ENCODE measurements at regions not wholly inside any gene's neighbourhood (a gene's known extent, or its start where the extent isn't known, plus 50 kb on each side); places are given as distances from the start of the nearest gene placed in this dataset.

GRCh38 chr11:115696563-115696962 lies 192.3 kb upstream of the CADM1 start:
- Mint-ChIP-seq H3K4me3 (ENCODE audit: low read depth) (no peak overlapping the region), H3K36me3 (ENCODE audit: insufficient read depth) (no peaks in the 10 kb centered on the region), H3K27ac (no peak overlapping the region), H3K4me1 (ENCODE audit: low read depth) (peaks cover 25% of the 10 kb centered on the region), H3K9me3 (ENCODE audit: low read depth) (no peaks in the 10 kb centered on the region), H3K27me3 (peaks cover 17% of the 10 kb centered on the region)
- no peak for TF ChIP-seq CTCF (IDR thresholded peaks at IDR 0.05; ENCODE audit: unreplicated experiment)
- no peak for DNase-seq (ENCODE audit: low spot score, unreplicated experiment)

- peaks cover 21% of the 10 kb centered on the region for H3K27me3 Mint-ChIP-seq
- no peak for DNase-seq (ENCODE audit: low spot score, unreplicated experiment)
- peaks cover 25% of the 10 kb centered on the region for H3K4me1 Mint-ChIP-seq (ENCODE audit: low read depth)
- H3K9me3 Mint-ChIP-seq (ENCODE audit: low read depth) = no peaks in the 10 kb centered on the region
- H3K27ac Mint-ChIP-seq = no peak overlapping the region
- no peak for TF ChIP-seq CTCF (IDR thresholded peaks at IDR 0.05; ENCODE audit: unreplicated experiment)
- no peak overlapping the region for H3K4me3 Mint-ChIP-seq (ENCODE audit: low read depth)
- no peaks in the 10 kb centered on the region for H3K36me3 Mint-ChIP-seq (ENCODE audit: insufficient read depth)
Observed at GRCh38 chr11:115695677-115696364, 191.6 kb upstream of the CADM1 start.

- peaks cover 19% of the 10 kb centered on the region for H3K4me1 Mint-ChIP-seq (ENCODE audit: low read depth)
- no peaks in the 10 kb centered on the region for H3K9me3 Mint-ChIP-seq (ENCODE audit: low read depth)
- no peaks in the 10 kb centered on the region for H3K36me3 Mint-ChIP-seq (ENCODE audit: insufficient read depth)
- no peak overlapping the region for H3K27ac Mint-ChIP-seq
- TF ChIP-seq CTCF (IDR thresholded peaks at IDR 0.05; ENCODE audit: unreplicated experiment) = no peak
- H3K4me3 Mint-ChIP-seq (ENCODE audit: low read depth) = no peak overlapping the region
- H3K27me3 Mint-ChIP-seq = peaks cover 35% of the 10 kb centered on the region
- no peak for DNase-seq (ENCODE audit: low spot score, unreplicated experiment)
Observed at GRCh38 chr11:115693002-115693401, 188.8 kb upstream of the CADM1 start.

GRCh38 chr11:115691030-115691429 lies 186.8 kb upstream of the CADM1 start:
- peaks cover 14% of the 10 kb centered on the region for H3K4me1 Mint-ChIP-seq (ENCODE audit: low read depth)
- H3K27ac Mint-ChIP-seq = no peak overlapping the region
- no peak for TF ChIP-seq CTCF (IDR thresholded peaks at IDR 0.05; ENCODE audit: unreplicated experiment)
- DNase-seq (ENCODE audit: low spot score, unreplicated experiment) = no peak
- H3K36me3 Mint-ChIP-seq (ENCODE audit: insufficient read depth) = no peaks in the 10 kb centered on the region
- no peaks in the 10 kb centered on the region for H3K9me3 Mint-ChIP-seq (ENCODE audit: low read depth)
- H3K4me3 Mint-ChIP-seq (ENCODE audit: low read depth) = no peak overlapping the region
- H3K27me3 Mint-ChIP-seq = peaks cover 49% of the 10 kb centered on the region

- H3K4me3 Mint-ChIP-seq (ENCODE audit: low read depth) = no peak overlapping the region
- peak overlapping the region; percentile 19 for H3K27ac Mint-ChIP-seq
- peaks cover 53% of the 10 kb centered on the region for H3K27me3 Mint-ChIP-seq
- H3K4me1 Mint-ChIP-seq (ENCODE audit: low read depth) = peaks cover 5% of the 10 kb centered on the region
- no peaks in the 10 kb centered on the region for H3K9me3 Mint-ChIP-seq (ENCODE audit: low read depth)
- no peak for DNase-seq (ENCODE audit: low spot score, unreplicated experiment)
- no peak for TF ChIP-seq CTCF (IDR thresholded peaks at IDR 0.05; ENCODE audit: unreplicated experiment)
- no peaks in the 10 kb centered on the region for H3K36me3 Mint-ChIP-seq (ENCODE audit: insufficient read depth)
Observed at GRCh38 chr11:115687934-115688333, 183.7 kb upstream of the CADM1 start.

Measured in progenitor cell of endocrine pancreas (in vitro differentiated cells).